Testis (tissue), 2 donors: ENCODE measurements at regions not wholly inside any gene's neighbourhood (a gene's known extent, or its start where the extent isn't known, plus 50 kb on each side); places are given as distances from the start of the nearest gene placed in this dataset.

Experiments
- CTCF ChIP-seq, 3 experiments: fragments of 450-650 bp in 2 of 3; fragments of 200-600 bp in 1 of 3; sonication (generic) in 1 of 3; IDR thresholded peaks; one replicate each; pipeline ENCODE4 v1.5.1; 2016 to 2019; ENCODE audit warnings: antibody characterized with exemption in 3 of 3, mild to moderate bottlenecking in 2 of 3, moderate library complexity in 1 of 3
- POLR2A ChIP-seq: fragments of 450-650 bp; IDR thresholded peaks from one replicate; pipeline ENCODE4 v1.6.1; 2017; ENCODE audit warnings: antibody characterized with exemption, mild to moderate bottlenecking, moderate library complexity

DNA sequence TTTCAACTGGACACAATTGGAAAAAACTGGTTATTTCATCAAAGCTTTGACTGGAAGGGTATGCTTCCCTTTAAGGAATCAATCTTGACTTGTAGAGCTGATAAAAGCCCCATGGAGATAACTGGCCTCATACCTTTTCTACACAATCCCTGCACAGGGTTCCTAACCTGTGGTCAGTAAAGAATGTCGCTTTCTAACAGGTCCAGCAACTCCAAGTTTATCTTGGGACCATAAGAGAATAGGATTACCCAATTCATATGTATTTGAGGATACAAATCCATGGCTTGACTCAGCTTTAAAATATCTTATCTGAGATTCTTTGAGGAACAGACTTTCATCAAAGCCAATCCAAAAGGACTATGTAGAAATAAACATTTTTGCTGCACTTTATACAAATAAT, 1399.8 kb upstream of the PABPC4L start:
- TF ChIP-seq CTCF (IDR thresholded peaks at IDR 0.05) (no peak), POLR2A (no peak)
